Lower leg skin (tissue), 4 donors: ENCODE measurements at regions not wholly inside any gene's neighbourhood (a gene's known extent, or its start where the extent isn't known, plus 50 kb on each side); places are given as distances from the start of the nearest gene placed in this dataset.

Experiments
- DNase-seq, 2 donors: peaks; one replicate each; pipeline ENCODE4 v3.0.0-alpha.2; 2019; ENCODE audit warnings: low spot score in 2 of 2
- H3K4me3 ChIP-seq: fragments of 200-600 bp; sonication (generic); 2 replicates; pipeline ENCODE4 v1.5.1; 2017; ENCODE audit warnings: mild to moderate bottlenecking, low read depth; ENCODE audit not compliant: poor library complexity, severe bottlenecking
- POLR2A ChIP-seq, 2 donors: fragments of 450-650 bp; IDR thresholded peaks; one replicate each; pipeline ENCODE4 v1.6.1; 2016 to 2017; ENCODE audit warnings: antibody characterized with exemption in 2 of 2, mild to moderate bottlenecking in 1 of 2, moderate library complexity in 1 of 2
- WGBS, 2 donors: methylation state at CpG; one replicate each; pipeline ENCODE4 v1.1.5; 2018; 5-methylcytosine and 5-hydroxymethylcytosine counted together
- intact Hi-C: fragments of 100-400 bp; cut with DNase I; formaldehyde crosslinking; loops from one replicate; pipeline ENCODE4 v1.15.0; 2023; ENCODE audit warnings: low total_unique reads
- TF ChIP-seq, protein P1 (sequence below), 3 donors: fragments of 450-650 bp; IDR thresholded peaks; one replicate each; pipeline ENCODE4 v1.5.1; 2016; ENCODE audit warnings: antibody characterized with exemption in 3 of 3, mild to moderate bottlenecking in 3 of 3, moderate library complexity in 2 of 3

DNA sequence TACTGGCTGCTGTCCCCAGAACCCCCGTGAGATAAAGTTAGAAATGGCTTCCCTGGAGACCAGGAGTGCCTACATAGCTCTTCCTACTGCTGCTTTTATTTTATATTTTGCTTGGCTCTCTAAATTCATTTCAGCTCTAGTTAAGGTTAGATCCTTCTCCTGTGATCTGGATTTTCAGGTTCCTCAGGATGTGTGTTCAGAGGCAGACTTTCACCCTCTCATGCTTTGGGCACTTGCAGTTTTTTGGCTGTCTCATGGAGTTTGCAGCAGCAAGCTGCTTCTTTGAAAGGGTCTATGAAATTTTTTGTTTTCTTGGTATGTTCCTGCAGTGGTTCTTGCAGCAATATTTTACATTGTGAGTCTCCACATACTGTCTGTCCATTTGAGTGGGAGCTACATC is 93.3 kb downstream of the ATP23 start:
- whole genome bisulfite sequencing, 2 donors = 9 to 45% methylated on average over 1 of the region's 1 CpG
- no peak overlapping the region for H3K4me3 ChIP-seq
- DNase-seq = no peak
- intact Hi-C loops = no loop called here
- TF ChIP-seq, protein P1, sequence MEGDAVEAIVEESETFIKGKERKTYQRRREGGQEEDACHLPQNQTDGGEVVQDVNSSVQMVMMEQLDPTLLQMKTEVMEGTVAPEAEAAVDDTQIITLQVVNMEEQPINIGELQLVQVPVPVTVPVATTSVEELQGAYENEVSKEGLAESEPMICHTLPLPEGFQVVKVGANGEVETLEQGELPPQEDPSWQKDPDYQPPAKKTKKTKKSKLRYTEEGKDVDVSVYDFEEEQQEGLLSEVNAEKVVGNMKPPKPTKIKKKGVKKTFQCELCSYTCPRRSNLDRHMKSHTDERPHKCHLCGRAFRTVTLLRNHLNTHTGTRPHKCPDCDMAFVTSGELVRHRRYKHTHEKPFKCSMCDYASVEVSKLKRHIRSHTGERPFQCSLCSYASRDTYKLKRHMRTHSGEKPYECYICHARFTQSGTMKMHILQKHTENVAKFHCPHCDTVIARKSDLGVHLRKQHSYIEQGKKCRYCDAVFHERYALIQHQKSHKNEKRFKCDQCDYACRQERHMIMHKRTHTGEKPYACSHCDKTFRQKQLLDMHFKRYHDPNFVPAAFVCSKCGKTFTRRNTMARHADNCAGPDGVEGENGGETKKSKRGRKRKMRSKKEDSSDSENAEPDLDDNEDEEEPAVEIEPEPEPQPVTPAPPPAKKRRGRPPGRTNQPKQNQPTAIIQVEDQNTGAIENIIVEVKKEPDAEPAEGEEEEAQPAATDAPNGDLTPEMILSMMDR (IDR thresholded peaks at IDR 0.05) = no peak
- TF ChIP-seq POLR2A (IDR thresholded peaks at IDR 0.05) = no peak

DNA sequence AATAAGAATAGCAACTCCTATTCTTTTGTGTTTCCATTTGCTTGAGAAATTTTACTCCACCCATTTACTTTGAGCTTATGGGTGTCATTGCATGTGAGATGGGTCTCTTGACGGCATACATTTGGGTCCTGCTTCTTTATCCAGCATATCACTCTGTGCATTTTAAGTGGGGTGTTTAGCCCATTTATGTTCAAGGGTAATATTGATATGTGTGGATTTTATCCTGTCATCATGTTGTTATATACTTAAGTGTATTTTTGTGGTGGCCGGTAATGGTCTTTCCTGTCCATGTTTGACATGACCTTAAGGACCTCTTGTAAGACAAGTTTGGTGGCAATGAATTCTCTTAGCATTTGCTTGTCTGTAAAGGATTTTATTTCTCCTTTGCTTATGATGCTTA is 100.1 kb downstream of the ATP23 start:
- intact Hi-C loops = no loop called here
- WGBS, 2 donors = 98% methylated on average over 2 of the region's 2 CpGs
- no peak for DNase-seq
- TF ChIP-seq POLR2A (IDR thresholded peaks at IDR 0.05) = no peak
- TF ChIP-seq, protein P1 (IDR thresholded peaks at IDR 0.05) = no peak
- no peak overlapping the region for H3K4me3 ChIP-seq

DNA sequence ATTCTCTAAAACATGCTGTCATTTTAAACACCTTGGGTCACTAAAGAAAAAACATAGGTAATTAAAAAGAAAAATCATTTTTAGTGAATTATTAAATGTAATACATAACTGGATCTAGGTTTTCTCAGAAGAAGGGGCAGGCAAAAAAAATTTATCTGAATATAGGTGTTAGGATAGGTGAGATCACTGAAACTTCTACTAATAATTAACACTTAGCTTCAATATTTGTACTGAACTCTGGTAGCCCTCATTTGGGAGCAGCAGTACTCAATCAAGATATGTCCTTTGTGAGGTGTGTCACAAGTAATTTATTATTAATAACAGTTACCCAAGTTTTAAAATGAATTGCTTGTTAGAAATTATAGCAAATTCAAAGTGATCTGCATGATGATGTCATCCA is 103.6 kb downstream of the ATP23 start:
- intact Hi-C loops = no loop called here
- no peak overlapping the region for H3K4me3 ChIP-seq
- DNase-seq = no peak
- TF ChIP-seq, protein P1 (IDR thresholded peaks at IDR 0.05) = no peak
- no peak for TF ChIP-seq POLR2A (IDR thresholded peaks at IDR 0.05)

DNA sequence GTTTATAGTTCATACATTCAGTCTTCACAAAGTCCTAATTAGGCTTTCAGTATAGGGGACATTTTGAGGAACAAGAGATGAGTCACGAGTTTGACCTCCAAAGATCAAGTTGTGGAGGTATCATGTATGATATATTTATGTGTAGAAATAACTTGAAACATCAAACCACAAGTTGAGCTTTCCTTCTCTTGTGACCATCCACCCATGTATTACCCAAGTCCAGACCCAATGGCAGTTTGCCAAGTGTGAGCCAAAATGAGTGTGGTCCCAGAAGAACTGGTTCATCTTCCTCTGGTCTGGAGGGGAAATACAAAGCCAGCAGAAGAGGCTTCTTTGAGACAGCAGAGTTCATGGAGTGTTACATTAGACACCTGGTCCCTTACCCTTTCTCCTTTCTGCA is 104.9 kb downstream of the ATP23 start:
- intact Hi-C loops = no loop called here
- no peak for DNase-seq
- TF ChIP-seq, protein P1 (IDR thresholded peaks at IDR 0.05) = no peak
- no peak for TF ChIP-seq POLR2A (IDR thresholded peaks at IDR 0.05)
- WGBS, 2 donors = 84 to 91% methylated on average over 1 of the region's 1 CpG
- no peak overlapping the region for H3K4me3 ChIP-seq

DNA sequence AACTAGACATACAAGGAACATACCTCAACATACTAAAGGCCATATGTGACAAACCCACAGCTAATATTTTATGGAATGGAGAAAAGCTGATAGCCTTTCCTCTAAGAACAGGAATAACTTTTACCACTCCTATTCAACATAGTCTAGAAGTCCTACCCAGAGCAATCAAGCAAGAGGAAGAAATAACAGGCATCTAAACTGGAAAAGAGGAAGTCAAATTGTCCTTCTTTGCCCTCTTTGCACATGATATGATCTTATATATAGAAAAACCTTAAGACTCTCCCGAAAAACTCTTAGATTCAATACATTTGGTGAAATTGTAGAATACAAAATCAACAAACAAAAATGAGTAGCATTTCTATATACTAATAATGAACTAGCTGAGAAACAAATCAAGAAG is 110.0 kb downstream of the ATP23 start:
- intact Hi-C loops = no loop called here
- 47 to 90% methylated on average over 1 of the region's 1 CpG for WGBS, 2 donors
- no peak for DNase-seq
- TF ChIP-seq, protein P1 (IDR thresholded peaks at IDR 0.05) = no peak
- TF ChIP-seq POLR2A (IDR thresholded peaks at IDR 0.05) = no peak
- no peak overlapping the region for H3K4me3 ChIP-seq

DNA sequence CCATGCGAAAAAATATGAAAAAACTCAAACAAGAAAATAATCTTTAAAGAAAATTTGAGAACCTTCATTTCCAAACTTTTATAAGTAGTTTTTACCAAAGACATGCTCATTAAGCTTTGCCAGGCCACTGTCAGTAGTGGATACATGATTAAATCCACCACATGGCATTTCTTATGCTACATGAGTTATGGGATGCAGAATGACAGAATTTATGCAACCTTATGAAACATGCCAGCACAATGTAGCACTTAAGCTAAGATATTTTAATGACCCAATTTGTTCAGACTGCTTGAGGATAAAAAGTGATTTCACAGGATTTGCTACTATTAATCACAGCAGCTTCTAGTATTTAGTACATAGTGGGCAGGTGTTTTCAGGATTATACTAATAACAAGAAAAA is 123.3 kb downstream of the ATP23 start:
- TF ChIP-seq, protein P1 (IDR thresholded peaks at IDR 0.05) = no peak
- TF ChIP-seq POLR2A (IDR thresholded peaks at IDR 0.05) = no peak
- WGBS, 2 donors = 91 to 96% methylated on average over 1 of the region's 1 CpG
- H3K4me3 ChIP-seq = no peak overlapping the region
- no peak for DNase-seq
- intact Hi-C loops = no loop called here
